Heart right ventricle (tissue), 16 donors: ENCODE measurements at regions not wholly inside any gene's neighbourhood (a gene's known extent, or its start where the extent isn't known, plus 50 kb on each side); places are given as distances from the start of the nearest gene placed in this dataset.
A peak's percentile ranks its signal among the peaks of the same experiment; 100 is the strongest.

Experiments
- ATAC-seq, 8 donors: fragments of 200-7000 bp; cut with Tn5 transposase; one replicate each; pipeline ENCODE4 v1.9.1; 2020; ENCODE audit warnings: mild to moderate bottlenecking in 8 of 8, moderate library complexity in 8 of 8, moderate number of reproducible peaks in 1 of 8
- DNase-seq, 2 donors: peaks; one replicate each; pipeline ENCODE4 v3.0.0-alpha.2; 2020
- H3K27ac ChIP-seq, 10 donors: fragments of 200-600 bp; sonication (generic) in 2 of 10; one replicate each; pipeline versions ENCODE4 v1.5.0 to v1.8.0; 2020 to 2022; ENCODE audit warnings: mild to moderate bottlenecking in 3 of 10
- H3K27me3 ChIP-seq, 7 donors: fragments of 200-600 bp; one replicate each; pipeline ENCODE4 v1.8.0; 2021 to 2022; ENCODE audit warnings: mild to moderate bottlenecking in 2 of 7
- H3K36me3 ChIP-seq, 9 donors: fragments of 200-600 bp; sonication (generic) in 1 of 9; one replicate each; pipeline versions ENCODE4 v1.5.0 to v1.8.0; 2020 to 2022; ENCODE audit warnings: mild to moderate bottlenecking in 2 of 9
- H3K4me1 ChIP-seq, 9 donors: fragments of 200-600 bp; sonication (generic) in 1 of 9; one replicate each; pipeline versions ENCODE4 v1.5.0 to v1.8.0; 2020 to 2022; ENCODE audit warnings: mild to moderate bottlenecking in 4 of 9
- H3K4me3 ChIP-seq, 10 donors: fragments of 200-600 bp; sonication (generic) in 2 of 10; one replicate each; pipeline versions ENCODE4 v1.5.0 to v1.8.0; 2020 to 2022; ENCODE audit warnings: mild to moderate bottlenecking in 7 of 10, moderate library complexity in 2 of 10
- H3K9me3 ChIP-seq, 11 donors: fragments of 200-600 bp in 10 of 11; sonication (generic) in 2 of 11; one replicate each; pipeline versions ENCODE4 v1.5.0 to v1.8.0; 2013 to 2022; ENCODE audit warnings: mild to moderate bottlenecking in 2 of 11, control low read depth in 1 of 11, moderate library complexity in 1 of 11
- CTCF ChIP-seq, 9 donors: fragments of 200-600 bp; sonication (generic) in 2 of 9; IDR thresholded peaks; one replicate each; pipeline versions ENCODE4 v1.5.0 to v1.8.0; 2021 to 2022; ENCODE audit warnings: antibody characterized with exemption in 9 of 9, mild to moderate bottlenecking in 5 of 9, moderate library complexity in 1 of 9
- WGBS, 2 donors: extraction: QIAGEN DNeasy Blood & Tissue Kit; methylation state at CpG; one replicate each; pipeline ENCODE4 v1.1.7; 2013; ENCODE audit warnings: inconsistent platforms in 1 of 2; 5-methylcytosine and 5-hydroxymethylcytosine counted together
- intact Hi-C, 10 donors: fragments of 100-400 bp; cut with DNase I; formaldehyde crosslinking; loops; one replicate each; pipeline versions ENCODE4 v1.11.1 to v1.14.2; 2022
- donor health status: Arrhythmogenic right ventricular cardiomyopathy.
- donor health status: ischemic (EF 13 %, LVEDD 7.1; RV severe dilation, severe dysfunction).
- donor health status: healthy with polysubstance abuse.
- donor health status: DM: no; HTN: yes; CAD: no.
- donor health status: DM: no; HTN: no; CAD: no.
- donor health status: ischemic (EF 25% LVEDD 6.9; RV normal size, moderate dysfunction).
- donor health status: ischemic (EF 25% LVEDD 5.7; RV mildly dilated, moderate dysfunction).
- donor health status: healthy.
- donor health status: DM: yes; HTN: yes; CAD: no.
- donor health status: Ischemic cardiomyopathy.
- donor health status: ischemic (EF 35%, LVEDD 5.7; RV mildly dilated, moderate dysfunction).
- donor health status: nonischemic (EF 11% LVEDD 7.7; RV severe dilation, severe dysfunction).
- donor health status: DM: yes; HTN: yes; CAD: no.
- donor health status: PGD.
- donor health status: ischemic (EF 29% LVEDD 5.4; RV normal size, mild dysfunction).
- donor health status: nonischemic (EF 23%, LVEDD 6.1; RV moderate dilation, normal function).

GRCh38 chr6:44004625-44005506 is 122.4 kb downstream of the MRPL14 start:
- intact Hi-C loops = loop anchor here in 7 of 10 donors (2.0 to 5.0 kb wide), 8 partner anchors 53 to 234 kb away; partner anchors contain the start of gene VEGFA (in 4 of the 7)
- ATAC-seq (peak; percentile 38 to 86 (median 67)), DNase-seq (peak in 1 of 2 donors; percentile 48)
- H3K27ac ChIP-seq = peak overlapping the region; percentile 73 to 95 (median 90)
- H3K4me3 ChIP-seq = no peak overlapping the region
- H3K4me1 ChIP-seq = peaks cover 8 to 67% (median 27%) of the 10 kb centered on the region in 9 donors
- H3K27me3 ChIP-seq = peaks cover 0 to 67% (median 27%) of the 10 kb centered on the region in 7 donors
- H3K36me3 ChIP-seq = no peaks in the 10 kb centered on the region
- no peaks in the 10 kb centered on the region for H3K9me3 ChIP-seq
- TF ChIP-seq CTCF (IDR thresholded peaks at IDR 0.05) = peak in 7 of 9 donors; percentile 16 to 40 (median 25)
- WGBS, 2 donors = 48 to 56% methylated on average over 7 of the region's 7 CpGs

- H3K4me1 ChIP-seq = peaks cover 8 to 64% (median 25%) of the 10 kb centered on the region in 9 donors
Observed at GRCh38 chr6:44004136-44004535, 123.1 kb downstream of the MRPL14 start.

GRCh38 chr6:44003345-44004061 is 123.7 kb downstream of the MRPL14 start:
- Histone ChIP-seq H3K36me3 (no peaks in the 10 kb centered on the region), H3K27ac (peak overlapping the region; percentile 16 to 95 (median 87)), H3K4me1 (peaks cover 8 to 64% (median 25%) of the 10 kb centered on the region in 9 donors), H3K4me3 (peak overlapping the region in 3 of 10 donors; percentile 18 to 41 (median 39)), H3K9me3 (no peaks in the 10 kb centered on the region), H3K27me3 (peaks cover 0 to 75% (median 27%) of the 10 kb centered on the region in 7 donors)
- TF ChIP-seq CTCF (IDR thresholded peaks at IDR 0.05) = no peak
- DNase-seq = no peak
- no peak for ATAC-seq
- 70 to 75% methylated on average over 22 of the region's 22 CpGs for WGBS, 2 donors
- intact Hi-C loops = loop anchor here in 5 of 10 donors (2.0 to 5.0 kb wide), 6 partner anchors 57 to 233 kb away; partner anchors contain the start of gene VEGFA (in 3 of the 5)

More at GRCh38 chr6:44004136-44004535, 123.1 kb downstream of the MRPL14 start:
- Histone ChIP-seq H3K36me3 (no peaks in the 10 kb centered on the region), H3K9me3 (no peaks in the 10 kb centered on the region), H3K27ac (peak overlapping the region; percentile 73 to 95 (median 90)), H3K27me3 (peaks cover 0 to 74% (median 27%) of the 10 kb centered on the region in 7 donors), H3K4me3 (no peak overlapping the region)
- DNase-seq (no peak), ATAC-seq (peak in 3 of 8 donors; percentile 0 to 25 (median 2))
- WGBS, 2 donors = 63% methylated on average over 9 of the region's 9 CpGs
- intact Hi-C loops = loop anchor here in 5 of 10 donors (2.0 to 5.0 kb wide), 6 partner anchors 57 to 233 kb away; partner anchors contain the start of gene VEGFA (in 3 of the 5)
- TF ChIP-seq CTCF (IDR thresholded peaks at IDR 0.05) = no peak
